ENCODE measurements at regions not wholly inside any gene's neighbourhood (a gene's known extent, or its start where the extent isn't known, plus 50 kb on each side); places are given as distances from the start of the nearest gene placed in this dataset.

GRCh38 chr7:66474441-66474840 is 154.2 kb upstream of the KCTD7 start:
- TF ChIP-seq, protein P1, sequence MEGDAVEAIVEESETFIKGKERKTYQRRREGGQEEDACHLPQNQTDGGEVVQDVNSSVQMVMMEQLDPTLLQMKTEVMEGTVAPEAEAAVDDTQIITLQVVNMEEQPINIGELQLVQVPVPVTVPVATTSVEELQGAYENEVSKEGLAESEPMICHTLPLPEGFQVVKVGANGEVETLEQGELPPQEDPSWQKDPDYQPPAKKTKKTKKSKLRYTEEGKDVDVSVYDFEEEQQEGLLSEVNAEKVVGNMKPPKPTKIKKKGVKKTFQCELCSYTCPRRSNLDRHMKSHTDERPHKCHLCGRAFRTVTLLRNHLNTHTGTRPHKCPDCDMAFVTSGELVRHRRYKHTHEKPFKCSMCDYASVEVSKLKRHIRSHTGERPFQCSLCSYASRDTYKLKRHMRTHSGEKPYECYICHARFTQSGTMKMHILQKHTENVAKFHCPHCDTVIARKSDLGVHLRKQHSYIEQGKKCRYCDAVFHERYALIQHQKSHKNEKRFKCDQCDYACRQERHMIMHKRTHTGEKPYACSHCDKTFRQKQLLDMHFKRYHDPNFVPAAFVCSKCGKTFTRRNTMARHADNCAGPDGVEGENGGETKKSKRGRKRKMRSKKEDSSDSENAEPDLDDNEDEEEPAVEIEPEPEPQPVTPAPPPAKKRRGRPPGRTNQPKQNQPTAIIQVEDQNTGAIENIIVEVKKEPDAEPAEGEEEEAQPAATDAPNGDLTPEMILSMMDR (conservative IDR thresholded peaks at IDR 0.05; ENCODE audit: low read length): no peak
- no peak for TF ChIP-seq EZH2phosphoT487 (IDR thresholded peaks at IDR 0.05; ENCODE audit: borderline replicate concordance)

All from Loucy (cell line).